Globus pallidus (tissue), 1 donor: ENCODE measurements at regions not wholly inside any gene's neighbourhood (a gene's known extent, or its start where the extent isn't known, plus 50 kb on each side); places are given as distances from the start of the nearest gene placed in this dataset.

Source experiments
- DNase-seq: peaks from one replicate; pipeline ENCODE4 v3.0.0-alpha.2; 2015; ENCODE audit warnings: low spot score

- no peak for DNase-seq
Measured at GRCh38 chr5:167861928-167862426, 429.5 kb upstream of the WWC1 start.

DNA sequence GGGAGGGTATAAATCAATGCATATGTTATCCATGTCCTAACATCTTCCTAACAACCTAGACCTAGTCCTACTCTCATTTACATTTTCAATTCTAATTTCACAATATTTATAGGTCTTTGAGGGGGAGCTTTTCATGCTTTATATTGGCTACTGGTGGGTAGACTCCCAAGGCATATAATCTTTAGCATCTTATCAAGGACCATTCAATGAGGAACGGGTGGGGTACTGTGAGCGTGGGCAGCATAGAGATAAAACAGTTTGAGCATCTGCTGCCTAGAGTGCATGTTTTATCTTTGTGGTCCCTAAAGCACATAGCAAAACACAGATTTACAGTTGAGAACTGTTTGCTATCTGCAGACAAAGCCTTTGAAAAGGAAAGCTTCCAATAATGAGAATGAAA, 427.6 kb upstream of the WWC1 start:
- no peak for DNase-seq

- no peak for DNase-seq
Measured at GRCh38 chr5:167864801-167865200, 426.6 kb upstream of the WWC1 start.

DNA sequence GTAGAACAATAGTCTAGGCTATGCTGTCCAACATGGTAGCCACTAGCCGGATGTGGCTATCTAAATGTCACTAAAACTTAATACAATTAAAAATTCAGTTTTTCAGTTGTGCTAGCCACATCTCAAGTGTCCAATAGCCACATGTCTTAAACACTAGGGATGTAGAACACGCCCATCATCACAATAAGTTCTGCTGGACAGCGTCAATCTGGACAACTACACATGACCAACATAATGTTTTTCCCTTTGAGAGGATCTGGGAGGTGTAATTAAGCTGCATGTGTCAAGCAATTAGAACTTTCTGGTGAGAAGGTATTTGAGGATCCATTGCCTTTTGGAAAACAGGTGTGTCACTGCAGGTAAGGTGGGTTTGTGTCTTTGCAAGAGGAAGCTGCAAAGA, 424.6 kb upstream of the WWC1 start:
- no peak for DNase-seq

GRCh38 chr5:167867281-167867680, 424.2 kb upstream of the WWC1 start:
- no peak for DNase-seq

DNA sequence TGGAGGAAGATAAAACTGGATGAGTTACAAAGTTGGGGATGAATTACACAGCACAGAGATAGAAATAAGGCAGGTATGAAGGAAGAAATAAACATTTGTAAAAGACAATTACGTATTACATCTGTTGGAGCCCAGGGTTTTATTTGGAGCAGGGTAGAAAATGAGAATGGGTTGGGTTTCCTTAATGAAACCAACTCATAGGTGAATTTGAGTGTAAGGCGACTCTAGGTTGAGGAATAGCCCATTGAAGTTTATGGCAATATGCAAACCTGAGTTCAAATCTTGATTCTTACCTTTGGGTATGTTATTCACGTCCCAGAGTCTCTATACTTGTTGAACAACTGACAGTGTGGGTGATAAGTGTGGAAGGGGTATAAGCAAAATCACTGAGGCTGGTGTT, 422.3 kb upstream of the WWC1 start:
- no peak for DNase-seq

GRCh38 chr5:167870055-167870454, 421.4 kb upstream of the WWC1 start:
- no peak for DNase-seq

DNA sequence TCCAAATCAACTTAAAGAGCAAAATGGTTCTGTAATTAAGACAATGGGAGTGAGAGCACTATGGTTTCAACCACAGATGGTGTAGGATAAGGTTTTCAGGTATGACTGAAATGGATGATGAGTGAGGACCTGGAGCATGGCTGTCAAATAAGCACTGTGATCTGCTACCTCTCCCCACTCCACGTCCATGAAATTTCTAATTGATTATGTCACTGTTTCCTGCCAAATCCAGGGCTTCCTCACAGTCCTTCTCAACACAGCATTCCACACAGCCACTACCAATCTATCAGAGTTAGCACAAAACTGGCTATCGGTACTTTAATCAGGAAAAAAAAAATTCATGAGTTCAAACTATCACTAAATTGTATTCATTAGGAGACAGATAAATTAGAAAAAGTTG, 420.4 kb upstream of the WWC1 start:
- DNase-seq = no peak

- no peak for DNase-seq
Measured at GRCh38 chr5:167872791-167873190, 418.7 kb upstream of the WWC1 start.

- DNase-seq = no peak
Measured at GRCh38 chr5:167877114-167877722, 414.2 kb upstream of the WWC1 start.

DNA sequence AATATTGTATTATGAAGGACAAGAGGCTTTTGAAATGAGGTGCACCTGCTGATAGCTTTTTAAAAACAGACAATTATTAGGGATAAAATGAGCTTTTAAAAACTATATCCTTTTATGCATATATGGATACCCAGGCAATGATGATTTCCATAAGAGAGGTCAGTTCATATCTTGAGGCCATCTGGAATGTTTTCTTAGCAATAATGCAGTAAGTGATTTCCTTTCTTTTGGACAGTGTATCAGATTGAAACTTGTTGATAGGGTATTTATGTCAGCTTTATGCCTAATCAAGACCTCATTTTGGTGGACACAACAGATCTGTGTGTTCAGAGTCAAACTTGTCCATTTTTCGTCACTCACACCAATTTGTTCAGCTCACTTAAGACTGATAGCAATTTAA, 413.5 kb upstream of the WWC1 start:
- no peak for DNase-seq

GRCh38 chr5:167880420-167880819, 411.0 kb upstream of the WWC1 start:
- no peak for DNase-seq

DNA sequence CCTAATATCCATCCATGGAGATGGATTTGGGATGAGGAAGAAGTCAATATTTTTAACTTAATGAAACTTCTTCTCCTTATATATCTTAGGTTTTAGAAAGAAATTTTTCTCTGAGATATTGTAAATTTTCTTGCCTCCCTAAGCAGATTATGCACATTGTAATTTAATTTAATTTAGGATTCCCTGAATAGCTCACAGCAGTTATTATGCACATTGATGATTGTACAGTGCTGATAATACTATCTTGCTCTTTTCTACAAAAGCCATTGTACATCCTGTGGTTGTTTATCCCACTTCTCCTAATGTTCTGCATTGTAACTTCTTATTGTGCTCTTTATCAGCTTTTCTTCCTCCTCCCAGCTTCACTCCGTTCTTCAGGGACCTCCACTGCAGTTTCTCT, 410.4 kb upstream of the WWC1 start:
- no peak for DNase-seq

- DNase-seq = no peak
Measured at GRCh38 chr5:167886196-167886595, 405.2 kb upstream of the WWC1 start.

- no peak for DNase-seq
Measured at GRCh38 chr5:167888393-167888792, 403.1 kb upstream of the WWC1 start.

DNA sequence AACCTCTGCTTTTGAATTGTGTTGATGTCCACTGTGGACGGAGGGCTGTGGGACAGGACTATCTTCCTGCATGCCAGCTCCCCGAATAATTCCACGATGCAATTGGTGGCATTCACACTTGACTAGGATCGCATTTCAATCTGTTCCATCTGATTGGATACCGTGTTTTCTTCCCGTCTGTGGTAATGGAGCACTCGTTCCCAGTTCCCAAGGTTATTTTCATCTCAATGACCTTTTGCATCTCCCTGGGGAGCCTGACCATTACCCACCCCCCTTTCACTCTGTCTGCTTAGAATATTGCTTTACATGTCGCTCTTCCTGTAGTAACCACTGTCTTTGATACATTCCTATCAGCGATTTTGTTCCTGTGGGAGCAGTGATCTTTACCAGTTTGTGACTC, 402.2 kb upstream of the WWC1 start:
- no peak for DNase-seq

- DNase-seq = no peak
Measured at GRCh38 chr5:167892352-167893115, 398.9 kb upstream of the WWC1 start.

DNA sequence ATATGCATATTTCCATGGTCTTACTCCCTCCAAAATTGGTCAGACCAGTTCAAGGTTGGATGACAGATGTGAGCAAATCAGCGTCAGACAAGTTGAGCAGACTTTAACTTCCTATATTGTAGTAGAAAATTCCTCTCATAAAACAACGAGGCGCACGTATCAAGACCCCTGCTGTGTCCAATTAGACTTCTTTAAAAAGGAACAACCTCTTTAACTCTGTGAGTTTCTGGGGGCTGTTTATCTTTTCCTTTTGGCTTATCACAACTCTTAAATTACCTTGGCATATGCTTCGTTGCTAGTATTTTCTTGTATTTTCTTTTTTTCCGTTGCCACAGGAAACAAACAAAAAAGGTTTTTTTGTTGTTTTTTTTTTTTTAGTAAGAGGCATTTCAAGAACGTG, 398.2 kb upstream of the WWC1 start:
- DNase-seq = no peak

DNA sequence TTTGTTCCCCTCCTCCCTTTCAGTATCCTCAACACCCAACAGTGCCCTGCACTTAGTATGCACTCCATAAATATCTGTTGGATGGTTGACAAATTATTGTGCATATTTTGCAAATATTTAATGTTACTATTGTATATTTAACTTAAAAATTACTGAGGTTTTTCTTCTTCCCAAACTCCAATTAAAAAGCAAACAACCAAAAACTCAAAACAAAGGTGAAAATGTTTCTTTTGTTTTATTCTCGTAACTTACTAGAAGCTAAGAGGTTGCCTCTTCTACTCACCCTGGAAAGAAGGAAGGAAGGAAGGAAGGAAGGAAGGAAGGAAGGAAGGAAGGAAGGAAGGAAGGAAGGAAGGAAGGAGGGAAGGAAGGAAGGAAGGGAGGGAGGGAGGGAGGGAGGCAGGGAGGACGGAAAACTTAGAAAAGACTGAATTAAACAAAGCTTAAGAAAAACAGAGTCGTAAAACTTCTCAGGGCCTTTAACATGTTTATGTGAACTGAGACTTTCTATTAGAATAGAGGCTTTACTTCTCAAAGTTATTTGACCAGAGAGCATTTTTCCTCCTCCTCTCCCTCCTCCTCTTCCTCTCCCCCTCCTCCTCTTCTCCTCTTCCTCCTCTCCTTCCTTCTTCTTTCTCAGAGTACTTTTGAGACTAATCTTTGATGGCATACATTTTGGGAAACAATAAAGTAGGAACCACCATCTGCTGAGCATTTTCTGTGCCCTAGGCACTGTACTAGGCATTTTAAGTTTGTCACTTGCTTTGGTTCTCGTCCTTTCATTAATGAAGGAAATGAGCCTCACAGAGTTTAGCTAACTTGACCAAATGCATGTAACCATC, 396.6 kb upstream of the WWC1 start:
- DNase-seq = no peak

- DNase-seq = no peak
Measured at GRCh38 chr5:167895899-167896659, 395.4 kb upstream of the WWC1 start.

- DNase-seq = no peak
Measured at GRCh38 chr5:167896814-167897213, 394.6 kb upstream of the WWC1 start.

DNA sequence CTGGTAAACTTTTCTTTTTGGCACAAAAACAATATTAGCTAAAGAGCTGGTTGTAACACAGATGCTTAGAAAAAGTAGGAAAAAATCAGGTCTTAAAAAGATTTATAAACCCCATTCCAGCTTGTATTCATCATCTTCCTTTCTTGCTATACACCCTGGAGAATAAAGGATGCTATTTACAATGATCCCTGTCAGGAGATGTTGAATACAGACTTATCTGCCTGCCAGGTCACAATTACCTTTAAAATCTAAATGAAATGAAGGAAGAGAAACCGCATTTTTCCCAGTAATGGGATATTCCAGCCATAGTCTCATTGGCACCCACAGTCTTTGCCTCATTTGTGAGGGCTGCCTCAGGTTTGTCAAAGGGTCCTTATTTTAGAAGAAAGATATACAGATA, 394.1 kb upstream of the WWC1 start:
- no peak for DNase-seq
